PC-3 (cell line): ENCODE measurements at regions not wholly inside any gene's neighbourhood (a gene's known extent, or its start where the extent isn't known, plus 50 kb on each side); places are given as distances from the start of the nearest gene placed in this dataset.
"Not testable (repeated sequence)": the region's sequence is repeated elsewhere in the genome, so short reads cannot be mapped to it uniquely, and the experiment has no call there.

ENCODE experiments used
- EZH2 ChIP-seq: fragments of 300-600 bp; sonication (generic); IDR thresholded peaks from one replicate; pipeline ENCODE4 v1.6.1; 2017; ENCODE audit warnings: antibody characterized with exemption, mild to moderate bottlenecking, low read length; ENCODE audit not compliant: unreplicated experiment
- EZH2phosphoT487 ChIP-seq: fragments of 300-600 bp; sonication (generic); IDR thresholded peaks from 2 replicates; pipeline ENCODE4 v1.6.1; 2018; ENCODE audit warnings: mild to moderate bottlenecking, antibody characterized with exemption, low read length, borderline replicate concordance
- TF ChIP-seq, protein P1 (sequence below): fragments of 300-600 bp; sonication (generic); conservative IDR thresholded peaks from 2 replicates; pipeline ENCODE4 v1.5.1; 2017; ENCODE audit warnings: antibody characterized with exemption, low read depth, mild to moderate bottlenecking, low read length

- TF ChIP-seq, protein P1, sequence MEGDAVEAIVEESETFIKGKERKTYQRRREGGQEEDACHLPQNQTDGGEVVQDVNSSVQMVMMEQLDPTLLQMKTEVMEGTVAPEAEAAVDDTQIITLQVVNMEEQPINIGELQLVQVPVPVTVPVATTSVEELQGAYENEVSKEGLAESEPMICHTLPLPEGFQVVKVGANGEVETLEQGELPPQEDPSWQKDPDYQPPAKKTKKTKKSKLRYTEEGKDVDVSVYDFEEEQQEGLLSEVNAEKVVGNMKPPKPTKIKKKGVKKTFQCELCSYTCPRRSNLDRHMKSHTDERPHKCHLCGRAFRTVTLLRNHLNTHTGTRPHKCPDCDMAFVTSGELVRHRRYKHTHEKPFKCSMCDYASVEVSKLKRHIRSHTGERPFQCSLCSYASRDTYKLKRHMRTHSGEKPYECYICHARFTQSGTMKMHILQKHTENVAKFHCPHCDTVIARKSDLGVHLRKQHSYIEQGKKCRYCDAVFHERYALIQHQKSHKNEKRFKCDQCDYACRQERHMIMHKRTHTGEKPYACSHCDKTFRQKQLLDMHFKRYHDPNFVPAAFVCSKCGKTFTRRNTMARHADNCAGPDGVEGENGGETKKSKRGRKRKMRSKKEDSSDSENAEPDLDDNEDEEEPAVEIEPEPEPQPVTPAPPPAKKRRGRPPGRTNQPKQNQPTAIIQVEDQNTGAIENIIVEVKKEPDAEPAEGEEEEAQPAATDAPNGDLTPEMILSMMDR, result not testable (repeated sequence)
- TF ChIP-seq EZH2, EZH2phosphoT487: not testable (repeated sequence)
Observed at GRCh38 chr5:23951261-23951928, 444.0 kb downstream of the PRDM9 start.
